PC-3 (cell line): ENCODE measurements at regions not wholly inside any gene's neighbourhood (a gene's known extent, or its start where the extent isn't known, plus 50 kb on each side); places are given as distances from the start of the nearest gene placed in this dataset.
"Not testable (repeated sequence)": the region's sequence is repeated elsewhere in the genome, so short reads cannot be mapped to it uniquely, and the experiment has no call there.

ENCODE experiments used
- ATAC-seq: fragments of 200-7000 bp; cut with Tn5 transposase; 2 replicates; pipeline ENCODE4 v1.9.1; 2020; ENCODE audit warnings: mild to moderate bottlenecking, moderate library complexity
- BruUV-seq: library from RNA; stranded (reverse); fragments of 400-500 nt; replicated peaks from 2 replicates; lab custom pipeline; 2021; lab: Mats Ljungman, UMichigan
- CTCF ChIA-PET: fragments of 300-600 bp; sonication (Branson Sonifier 250); formaldehyde crosslinking; loops from one replicate; lab custom pipeline; 2022; ENCODE audit warnings: antibody characterized with exemption; lab: Charles Lee
- POLR2A ChIA-PET: fragments of 300-600 bp; sonication (Branson Sonifier 250); formaldehyde crosslinking; loops from one replicate; lab custom pipeline; 2022; ENCODE audit warnings: antibody characterized with exemption; ENCODE audit not compliant: unreplicated experiment; lab: Charles Lee
- DNase-seq: peaks from one replicate; pipeline ENCODE4 v3.0.0-alpha.2; 2015
- H2AFZ ChIP-seq: fragments of 300-600 bp; sonication (generic); 2 replicates; pipeline ENCODE4 v1.6.0; 2016; ENCODE audit warnings: antibody characterized with exemption, low read length
- H3F3A ChIP-seq: fragments of 300-600 bp; sonication (generic); one replicate; pipeline ENCODE4 v1.6.0; 2017; ENCODE audit warnings: antibody characterized with exemption, low read length, control low read depth, mild to moderate bottlenecking; ENCODE audit not compliant: unreplicated experiment
- H3K27ac ChIP-seq: fragments of 300-600 bp; sonication (generic); 2 replicates; pipeline ENCODE4 v1.5.1; 2016; ENCODE audit warnings: mild to moderate bottlenecking, low read length
- H3K27me3 ChIP-seq: fragments of 300-600 bp; sonication (generic); 2 replicates; pipeline ENCODE4 v1.6.1; 2016; ENCODE audit warnings: low read length, mixed read lengths
- H3K36me3 ChIP-seq: fragments of 300-600 bp; sonication (generic); 2 replicates; pipeline ENCODE4 v1.6.1; 2016; ENCODE audit warnings: low read depth, mixed run types, low read length, mixed read lengths
- H3K4me1 ChIP-seq: fragments of 300-600 bp; sonication (generic); 2 replicates; pipeline ENCODE4 v1.5.1; 2016; ENCODE audit warnings: low read length; ENCODE audit not compliant: insufficient read depth
- H3K4me2 ChIP-seq: fragments of 300-600 bp; sonication (generic); 2 replicates; pipeline ENCODE4 v1.6.0; 2016; ENCODE audit warnings: low read length
- H3K4me3 ChIP-seq: fragments of 300-600 bp; sonication (generic); 2 replicates; pipeline ENCODE4 v1.5.1; 2016; ENCODE audit warnings: mild to moderate bottlenecking, low read length, mixed read lengths
- H3K79me2 ChIP-seq: fragments of 300-600 bp; sonication (generic); 2 replicates; pipeline ENCODE4 v1.6.1; 2017; ENCODE audit warnings: low read length, mixed read lengths
- H3K9ac ChIP-seq: fragments of 300-600 bp; sonication (generic); 2 replicates; pipeline ENCODE4 v1.6.0; 2016; ENCODE audit warnings: mild to moderate bottlenecking, low read length
- H3K9me2 ChIP-seq: fragments of 300-600 bp; sonication (generic); replicated peaks from 2 replicates; pipeline ENCODE4 v1.6.1; 2016; ENCODE audit warnings: mixed run types, low read length, mixed read lengths
- H3K9me3 ChIP-seq: fragments of 300-600 bp; sonication (generic); 2 replicates; pipeline ENCODE4 v1.6.1; 2016; ENCODE audit warnings: low read length, mixed read lengths
- H4K20me1 ChIP-seq: fragments of 300-600 bp; sonication (generic); 2 replicates; pipeline ENCODE4 v1.6.1; 2016; ENCODE audit warnings: low read length, mixed read lengths
- CTCF ChIP-seq: fragments of 300-600 bp; sonication (generic); conservative IDR thresholded peaks from 2 replicates; pipeline ENCODE4 v1.5.1; 2017; ENCODE audit warnings: antibody characterized with exemption, low read depth, mild to moderate bottlenecking, low read length
- EZH2 ChIP-seq: fragments of 300-600 bp; sonication (generic); IDR thresholded peaks from one replicate; pipeline ENCODE4 v1.6.1; 2017; ENCODE audit warnings: antibody characterized with exemption, mild to moderate bottlenecking, low read length; ENCODE audit not compliant: unreplicated experiment
- EZH2phosphoT487 ChIP-seq: fragments of 300-600 bp; sonication (generic); IDR thresholded peaks from 2 replicates; pipeline ENCODE4 v1.6.1; 2018; ENCODE audit warnings: mild to moderate bottlenecking, antibody characterized with exemption, low read length, borderline replicate concordance
- intact Hi-C: fragments of 100-400 bp; cut with micrococcal nuclease; formaldehyde crosslinking; loops from 2 replicates; pipeline ENCODE4 v1.9.0; 2023

- Histone ChIP-seq H3K9me3 (no peaks in the 10 kb centered on the region), H3K36me3 (no peaks in the 10 kb centered on the region), H3K4me1 (peaks cover 14% of the 10 kb centered on the region), H2AFZ (no peak overlapping the region), H3K27ac (peak overlapping the region; percentile 43), H3K9ac (no peak overlapping the region), H3K9me2 (no peaks in the 10 kb centered on the region), H3F3A (peaks cover 4% of the 10 kb centered on the region), H3K79me2 (no peaks in the 10 kb centered on the region), H4K20me1 (no peaks in the 10 kb centered on the region), H3K27me3 (no peaks in the 10 kb centered on the region), H3K4me3 (no peak overlapping the region), H3K4me2 (0 out of 2 replicates have a peak overlapping the region, but pooled peaks have one; percentile 25)
- ATAC-seq = peak; percentile 95
- no peak for TF ChIP-seq EZH2
- TF ChIP-seq CTCF = no peak
- TF ChIP-seq EZH2phosphoT487 = no peak
- no TSS peak for BruUV-seq
- peak; percentile 46 for DNase-seq
- ChIA-PET CTCF (interaction anchor here (0.8 kb wide), 1 partner anchor 16 kb away, joined by 3 read pairs; no protein-coding TSS in a partner anchor), POLR2A (interaction anchor here (0.7 kb wide), 1 partner anchor 41 kb away, joined by 3 read pairs; no protein-coding TSS in a partner anchor)
- intact Hi-C loops = loop anchor here (1.0 kb wide), 1 partner anchor 10 kb away; no protein-coding TSS in a partner anchor
Measured at GRCh38 chr6:72564231-72564630, 57.6 kb upstream of the KCNQ5 start.

GRCh38 chr6:72571993-72572392 lies 49.9 kb upstream of the KCNQ5 start:
- BruUV-seq, H3K27ac ChIP-seq, CTCF ChIA-PET, POLR2A ChIA-PET, H3K9me2 ChIP-seq, H3K4me2 ChIP-seq, H3K36me3 ChIP-seq, H3K79me2 ChIP-seq, H3K9ac ChIP-seq, H3K4me3 ChIP-seq, H2AFZ ChIP-seq, H3K27me3 ChIP-seq, H4K20me1 ChIP-seq, DNase-seq, intact Hi-C loops, H3K4me1 ChIP-seq, H3F3A ChIP-seq, H3K9me3 ChIP-seq, ATAC-seq: not testable (repeated sequence)
